Anterior cingulate cortex (tissue), 58 donors: ENCODE measurements at regions not wholly inside any gene's neighbourhood (a gene's known extent, or its start where the extent isn't known, plus 50 kb on each side); places are given as distances from the start of the nearest gene placed in this dataset.

Source experiments
- DNase-seq, 58 donors: peaks; one replicate each; lab custom pipeline; 2025; lab: John Stamatoyannopoulos, UW

DNA sequence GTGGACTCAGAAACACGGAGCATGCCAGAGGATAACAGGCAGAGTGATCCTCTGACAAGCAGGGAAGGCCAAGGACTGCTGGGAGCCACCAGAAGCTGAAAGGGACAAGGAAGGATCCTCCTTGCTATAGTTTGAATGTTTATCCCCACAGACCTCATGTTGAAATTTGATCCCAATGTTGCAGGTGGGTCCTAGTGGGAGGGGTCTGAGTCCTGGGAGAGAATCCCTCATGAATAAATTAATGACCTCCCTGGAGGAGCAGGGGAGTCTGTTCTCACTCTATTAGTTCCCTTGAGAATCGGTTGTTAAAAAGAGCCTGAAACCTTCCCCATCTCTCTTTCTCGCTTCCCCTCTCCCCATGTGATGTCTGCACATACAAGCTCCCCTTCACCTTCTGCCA is 124.4 kb downstream of the FBXO15 start:
- DNase-seq = no peak

DNA sequence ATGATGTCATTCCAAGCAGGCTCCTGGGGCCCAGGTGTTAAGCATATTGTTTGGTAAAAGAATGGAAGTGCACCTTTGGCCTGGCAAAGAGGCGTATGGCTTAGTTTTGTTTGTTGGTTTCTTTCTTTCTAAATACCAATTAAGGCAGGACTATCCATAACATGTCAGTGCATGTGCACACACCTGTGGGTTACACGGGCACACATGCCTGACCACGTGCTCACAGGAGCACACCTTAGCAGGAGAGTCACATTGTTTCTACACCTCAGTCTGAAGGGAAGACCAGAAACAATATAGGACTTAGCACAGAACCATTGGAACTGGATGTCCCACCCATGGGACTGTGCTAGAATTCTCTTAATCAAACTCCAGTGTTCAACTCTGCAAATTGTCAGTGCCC is 127.8 kb downstream of the FBXO15 start:
- no peak for DNase-seq

DNA sequence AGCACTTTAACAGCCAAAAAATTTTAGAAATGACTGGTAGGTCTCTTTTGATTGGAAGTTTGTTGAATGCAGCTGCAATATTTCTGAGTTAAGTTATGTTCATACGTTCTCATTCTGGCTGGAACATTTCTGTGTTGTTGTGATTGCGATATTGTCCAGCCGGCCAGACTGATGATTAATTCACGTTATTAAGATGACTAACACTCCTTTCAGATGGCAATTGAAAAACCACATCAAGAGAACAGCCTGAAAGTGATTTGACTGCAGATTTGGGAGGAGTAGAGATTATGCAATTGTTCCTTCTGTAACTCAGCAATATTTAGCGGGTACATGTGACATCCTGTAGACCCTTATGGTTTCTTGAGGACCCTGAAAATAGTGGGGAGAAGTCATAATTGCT is 133.7 kb downstream of the FBXO15 start:
- DNase-seq = no peak

DNA sequence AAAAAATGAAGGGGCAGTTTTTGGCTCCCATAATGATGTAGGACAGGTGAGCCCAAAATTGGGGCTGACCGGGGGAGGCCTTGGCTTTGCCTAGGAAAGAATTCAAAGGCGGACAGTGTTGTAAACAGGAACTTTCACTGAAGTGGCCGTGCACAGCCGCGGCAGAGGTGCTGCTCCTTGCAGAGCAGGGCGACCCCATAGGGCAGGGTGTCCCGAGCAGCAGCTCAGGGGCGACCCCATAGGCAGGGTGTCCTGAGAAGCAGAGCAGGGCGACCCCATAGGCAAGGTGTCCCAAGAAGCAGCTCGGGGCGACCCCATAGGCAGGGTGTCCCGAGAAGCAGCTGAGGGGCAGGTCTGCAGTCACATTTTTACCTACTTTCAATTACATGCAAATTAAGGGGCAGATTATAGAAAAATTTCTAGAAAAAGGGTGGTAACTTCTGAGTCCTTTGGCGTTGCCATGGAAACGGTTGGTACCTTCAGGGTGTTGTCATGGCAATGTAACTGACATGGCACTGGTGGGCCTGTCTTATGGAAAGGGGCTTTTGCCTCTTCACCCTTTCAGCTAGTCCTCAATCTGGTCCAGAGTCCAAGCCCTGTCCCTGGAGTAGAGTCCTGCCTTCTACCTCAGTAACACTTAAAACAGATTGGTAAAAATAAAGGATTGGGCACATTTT is 134.5 kb downstream of the FBXO15 start:
- DNase-seq = peak in 4 of 58 donors; percentile 4 to 22 (median 12)

DNA sequence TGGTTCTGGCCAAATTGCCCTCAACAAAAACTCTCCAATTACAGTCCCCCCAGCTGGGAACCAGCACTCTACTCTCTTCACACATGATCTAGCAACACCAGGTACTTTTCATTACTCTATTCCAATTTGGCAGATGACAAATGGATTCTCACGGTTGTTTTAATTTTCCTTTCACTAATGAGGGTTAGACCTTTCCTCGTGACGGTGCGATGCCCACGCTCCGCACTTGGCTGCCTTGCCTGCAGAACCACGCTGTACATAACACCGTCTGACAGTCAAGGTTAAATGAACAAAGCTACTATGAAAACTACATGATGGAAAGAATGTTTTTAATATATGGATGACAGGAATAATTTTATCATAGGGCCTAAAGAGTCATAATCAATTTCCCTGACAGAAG is 141.5 kb downstream of the FBXO15 start:
- DNase-seq = no peak

DNA sequence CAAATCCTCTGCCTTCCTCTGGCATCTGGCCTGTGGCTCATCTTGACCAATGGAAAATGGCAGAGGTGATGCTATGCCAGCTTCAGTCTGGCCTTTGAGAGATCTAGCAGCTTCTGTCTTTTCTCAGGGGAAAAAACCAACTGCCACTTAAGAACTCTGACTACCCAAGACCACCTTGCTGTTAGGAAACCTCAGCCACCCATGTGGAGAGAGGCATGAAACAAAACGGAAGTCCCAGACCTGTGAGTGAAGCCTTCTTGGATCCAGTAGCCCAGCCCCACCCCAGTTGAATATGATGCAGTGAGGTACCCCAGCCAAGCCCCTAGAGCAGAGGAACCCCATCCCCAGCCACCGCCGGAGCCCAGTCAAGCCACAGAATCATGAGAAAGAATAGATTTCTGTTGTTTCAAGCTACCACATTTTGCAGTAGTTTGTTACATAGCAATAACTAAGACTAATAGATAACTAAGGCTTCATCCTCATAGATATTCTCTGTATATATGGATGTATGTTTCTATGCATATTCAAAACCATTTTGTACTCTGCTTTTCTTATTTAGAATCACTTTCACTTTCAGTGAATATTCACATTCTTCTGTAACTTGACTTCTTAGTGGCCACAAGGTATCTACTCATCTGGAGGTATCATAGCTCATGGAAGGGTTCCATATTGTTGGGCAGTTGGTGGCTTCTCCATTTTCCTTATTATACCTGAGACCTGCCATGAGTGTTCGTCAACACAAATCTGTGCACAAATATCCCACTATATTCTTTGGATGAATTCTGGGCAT is 142.1 kb downstream of the FBXO15 start:
- no peak for DNase-seq

DNA sequence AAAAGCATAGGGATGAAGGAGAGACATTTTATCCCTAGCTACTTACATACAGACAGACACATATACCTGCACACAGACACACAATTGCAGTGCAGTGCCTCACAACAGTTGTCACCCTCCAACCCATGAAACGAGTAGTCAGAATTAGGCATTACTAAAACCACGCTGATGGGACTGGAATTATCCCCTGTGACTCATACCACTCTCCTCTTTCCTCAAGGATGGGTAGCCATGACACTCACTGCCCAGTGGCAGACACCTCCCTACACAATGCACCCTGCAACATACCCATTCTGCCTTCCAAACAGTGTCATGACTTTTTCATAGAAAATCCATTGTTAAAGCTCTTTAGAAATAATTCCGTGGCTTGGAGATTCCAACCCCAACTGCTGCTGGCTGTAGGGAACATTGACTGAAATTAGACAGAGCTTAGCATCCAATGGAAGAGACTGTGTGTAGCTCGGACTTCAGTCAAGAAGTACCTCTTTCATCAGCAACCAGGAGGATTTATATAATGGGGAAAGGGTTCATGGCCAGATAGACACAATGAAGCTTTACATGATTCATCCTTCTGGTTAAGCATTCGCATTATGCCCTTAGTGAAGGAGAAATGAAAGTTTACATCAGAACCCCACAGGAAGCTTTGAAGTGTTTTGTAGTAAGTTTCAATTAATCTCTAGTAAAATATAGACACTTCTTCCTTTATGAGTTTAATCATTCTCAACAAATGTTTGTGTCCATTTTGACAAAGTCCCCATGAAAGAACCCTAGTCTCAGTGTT is 155.2 kb downstream of the FBXO15 start:
- DNase-seq = no peak

DNA sequence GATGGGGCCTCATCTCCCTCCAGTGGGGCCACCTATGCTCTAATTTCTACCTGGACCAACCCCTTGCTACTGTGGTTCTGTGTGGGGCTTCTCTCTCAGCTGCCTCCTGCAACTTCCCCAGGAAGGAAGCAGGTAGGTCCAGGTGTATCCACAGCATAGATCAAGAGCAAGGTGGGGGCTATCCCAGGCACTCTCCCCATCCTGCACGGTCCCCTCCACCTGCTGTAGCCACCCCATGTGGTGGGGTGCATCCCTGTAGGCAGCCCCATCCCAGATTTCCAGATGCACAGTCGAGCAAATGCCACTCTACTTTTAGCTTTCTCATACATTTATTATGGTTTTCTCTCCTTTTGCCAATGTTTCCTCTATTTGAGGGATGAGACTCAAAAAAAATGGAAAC is 156.1 kb downstream of the FBXO15 start:
- no peak for DNase-seq

DNA sequence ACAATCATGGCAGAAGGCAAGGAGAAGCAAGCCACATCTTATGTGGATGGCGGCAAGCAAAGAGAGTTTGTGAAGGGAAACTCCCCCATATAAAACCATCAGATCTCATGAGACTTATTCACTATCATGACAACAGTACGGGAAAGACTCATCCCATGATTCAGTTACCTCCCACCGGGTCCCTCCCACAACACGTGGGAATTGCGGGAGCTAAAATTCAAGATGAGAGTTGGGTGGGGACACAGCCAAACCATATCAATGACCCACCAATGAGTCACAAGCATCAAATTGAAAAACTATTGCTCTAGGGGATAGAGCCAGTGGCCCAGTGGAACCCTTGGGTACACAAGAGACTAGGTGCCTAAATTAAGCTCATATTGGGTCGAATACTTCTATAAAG is 157.4 kb downstream of the FBXO15 start:
- no peak for DNase-seq

DNA sequence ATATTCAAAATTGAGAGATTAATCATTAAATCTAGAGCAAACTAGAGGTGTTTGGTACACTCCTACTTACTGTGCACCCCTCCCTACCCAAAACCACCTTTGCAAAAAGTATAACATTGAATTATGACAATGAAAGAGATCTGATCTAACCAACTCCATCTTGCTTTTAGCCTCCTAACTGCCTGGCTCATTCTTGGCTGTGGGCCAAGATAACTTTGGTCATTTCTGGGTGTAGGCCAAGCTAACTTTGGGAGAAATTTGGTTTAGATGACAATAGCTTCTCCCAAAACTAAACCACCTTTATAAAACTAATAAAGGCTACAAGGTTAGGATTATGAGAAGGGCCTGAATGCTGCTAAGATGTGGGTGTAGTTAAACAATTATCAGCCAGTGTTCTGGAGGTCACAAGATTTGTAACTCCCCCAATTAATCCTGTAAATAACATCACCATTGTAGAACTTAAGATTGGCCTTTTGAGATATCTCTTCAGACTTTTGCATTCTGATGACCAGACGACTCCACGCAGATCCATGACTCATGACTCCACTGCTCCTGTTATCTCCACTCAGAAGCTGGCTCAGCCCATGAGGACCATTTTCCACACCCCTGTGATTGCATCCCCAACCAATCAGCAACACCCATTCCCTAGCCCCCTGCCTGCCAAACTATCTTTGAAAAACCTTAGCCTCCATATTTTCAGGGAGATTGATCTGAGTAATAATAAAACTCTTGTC is 160.2 kb downstream of the FBXO15 start:
- DNase-seq = no peak

DNA sequence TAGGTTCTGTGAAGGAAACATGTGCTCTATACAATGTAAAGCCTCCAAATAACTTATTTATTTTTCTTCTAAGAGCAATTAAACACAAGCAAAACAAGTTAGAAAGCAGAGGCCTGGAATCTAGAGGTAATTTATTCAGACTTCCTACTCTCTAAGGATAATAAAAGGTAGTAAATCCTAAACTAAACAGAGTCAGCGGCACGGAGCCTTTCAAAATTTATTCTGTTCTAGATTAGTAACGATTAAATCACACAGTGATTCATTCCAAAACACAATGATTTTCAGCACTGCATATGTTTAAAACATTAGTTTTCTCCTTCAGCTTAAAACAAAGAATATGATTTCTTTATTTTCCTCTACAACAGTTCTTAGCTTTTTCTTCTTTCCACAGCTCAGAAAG is 160.9 kb downstream of the FBXO15 start:
- DNase-seq = no peak

DNA sequence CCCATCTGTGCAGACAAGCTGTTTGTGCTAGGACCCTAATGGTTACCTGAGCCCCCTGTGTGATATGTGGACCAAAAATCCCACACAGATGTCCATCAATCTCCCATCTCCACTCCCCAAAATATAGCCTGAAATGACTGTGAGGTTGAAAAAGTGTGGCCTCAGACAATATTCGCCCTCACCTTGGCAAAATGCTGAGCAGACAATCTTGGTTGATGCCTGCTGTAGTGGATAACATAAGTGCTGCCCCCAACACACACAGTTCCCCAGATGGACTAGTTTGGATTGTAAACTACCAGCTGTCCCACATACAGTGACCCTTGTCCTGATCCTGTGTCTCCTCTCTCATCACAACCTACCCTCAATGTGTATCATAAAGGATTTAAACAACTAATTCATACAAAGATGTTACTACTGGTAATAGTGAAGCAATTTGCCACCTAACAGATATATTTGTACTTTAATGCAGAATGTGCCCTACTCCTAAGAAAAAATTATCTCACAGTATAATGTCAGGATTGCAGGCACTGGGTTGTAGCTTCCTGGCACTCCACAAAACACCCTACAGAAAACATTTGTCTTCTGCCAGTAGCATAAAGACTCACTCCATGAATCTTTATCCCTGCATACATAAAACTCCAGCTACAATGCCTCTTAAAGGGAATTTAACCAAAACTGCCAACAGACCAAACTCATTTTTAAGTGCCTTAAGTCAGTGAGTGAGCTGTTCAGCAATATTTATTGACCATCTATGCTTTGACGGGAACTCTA is 161.6 kb downstream of the FBXO15 start:
- DNase-seq = no peak

DNA sequence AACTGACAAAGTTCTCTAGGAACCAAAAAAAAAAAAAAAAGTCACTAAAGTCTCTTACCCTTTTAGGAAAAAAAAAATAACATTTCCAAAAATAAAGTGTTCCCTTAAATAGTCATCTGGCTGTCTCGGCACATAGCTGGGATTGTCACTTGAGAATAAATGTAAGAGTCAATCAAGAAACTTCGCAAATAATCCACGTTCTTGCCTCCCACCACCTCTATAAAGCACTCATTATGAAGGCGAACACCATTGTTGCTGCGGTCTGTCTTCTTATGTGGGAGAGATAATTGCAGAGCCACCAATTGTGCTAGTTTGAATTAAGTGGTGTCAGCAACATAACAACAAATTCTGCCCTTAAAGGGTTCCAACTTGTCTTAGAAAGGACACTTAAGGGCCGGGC is 163.7 kb downstream of the FBXO15 start:
- no peak for DNase-seq

DNA sequence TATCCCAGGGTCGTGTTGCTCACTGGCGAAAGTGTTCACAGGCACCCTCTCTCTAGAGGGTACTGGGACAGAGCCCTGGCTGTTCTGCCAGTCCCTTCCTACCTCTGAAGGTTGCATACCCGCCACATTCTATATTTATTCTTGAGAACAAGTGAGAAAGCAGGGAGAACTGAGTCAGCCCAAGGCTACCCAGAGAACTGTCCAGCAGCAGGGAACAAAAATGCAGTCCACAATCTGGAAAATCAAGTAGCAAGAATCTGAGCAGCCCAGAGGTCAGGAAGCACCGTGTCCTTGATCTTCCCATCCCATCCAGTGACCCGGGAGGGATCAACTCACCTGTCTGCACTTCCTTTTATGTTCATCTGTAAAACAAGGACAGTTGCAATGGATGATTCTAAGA is 164.1 kb downstream of the FBXO15 start:
- no peak for DNase-seq

DNA sequence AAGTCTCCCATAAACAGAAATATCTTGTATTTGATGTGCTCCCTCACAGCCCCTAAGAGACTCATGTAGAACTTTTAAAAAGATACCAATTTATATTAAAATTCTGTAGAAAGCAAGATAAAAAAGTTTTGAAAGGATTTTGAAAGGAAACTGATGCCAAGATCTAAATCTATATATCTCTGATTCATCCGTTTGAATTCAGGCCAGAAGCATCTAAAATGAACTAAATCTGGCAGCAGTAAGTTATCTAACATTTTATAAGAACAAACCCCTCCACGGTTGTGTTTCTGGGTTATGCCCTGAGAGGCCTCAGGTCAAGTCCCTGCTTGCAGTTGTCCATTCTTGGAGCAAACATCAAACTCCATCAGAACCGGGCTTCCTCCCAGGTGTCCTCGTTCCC is 165.8 kb downstream of the FBXO15 start:
- no peak for DNase-seq

DNA sequence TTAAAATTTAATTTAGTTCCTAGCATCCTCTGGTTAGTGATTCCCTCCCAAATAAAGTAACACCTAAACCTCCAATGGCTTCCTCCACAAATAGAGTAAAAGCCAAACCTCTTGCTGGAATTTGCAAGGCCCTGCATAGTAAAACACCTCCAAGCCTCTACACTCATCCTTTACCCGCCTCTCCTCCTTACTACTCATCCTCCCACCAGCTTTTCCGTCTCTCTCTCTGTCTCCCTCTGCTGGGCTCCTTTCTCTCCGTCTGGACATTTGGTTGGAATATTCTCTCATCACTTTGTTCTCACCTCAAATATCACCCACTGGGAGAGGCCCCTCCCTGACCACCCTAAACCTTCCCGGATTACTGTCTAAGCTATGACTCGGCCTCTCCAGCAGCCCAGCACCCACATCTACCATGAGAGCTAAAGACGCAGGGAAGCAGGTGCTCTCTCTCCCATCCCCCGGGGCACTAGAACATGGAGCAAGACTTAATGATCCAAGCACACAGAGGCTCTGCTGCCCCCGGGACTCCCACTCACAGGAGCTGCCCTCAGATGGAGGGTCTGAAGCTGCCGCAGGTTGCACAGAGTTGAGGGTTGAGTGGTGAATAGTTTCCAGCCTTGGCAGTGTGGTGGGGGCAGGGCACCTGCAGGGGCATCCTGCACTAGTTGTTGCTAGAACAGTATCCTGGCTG is 167.2 kb downstream of the FBXO15 start:
- peak in 6 of 58 donors; percentile 3 to 31 (median 20) for DNase-seq

DNA sequence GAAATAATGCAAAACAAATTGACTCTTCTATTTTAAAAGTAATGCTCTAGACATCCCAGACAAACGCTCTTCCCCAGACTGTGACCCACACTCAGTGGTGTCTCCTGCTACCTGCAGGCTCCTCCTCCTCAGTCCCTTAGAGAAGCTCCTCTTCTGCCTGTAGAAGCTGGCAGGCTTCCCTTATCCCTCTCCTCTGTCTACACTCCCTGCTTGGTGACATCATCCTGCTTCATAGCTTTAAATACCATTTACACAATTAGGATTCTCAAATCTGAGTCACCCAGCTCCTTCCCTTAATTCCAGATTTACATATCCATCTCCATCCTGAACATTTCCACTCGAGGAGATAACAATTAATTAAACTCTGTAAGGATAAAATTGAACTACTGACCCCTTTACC is 167.9 kb downstream of the FBXO15 start:
- DNase-seq = peak in 5 of 58 donors; percentile 7 to 37 (median 18)

DNA sequence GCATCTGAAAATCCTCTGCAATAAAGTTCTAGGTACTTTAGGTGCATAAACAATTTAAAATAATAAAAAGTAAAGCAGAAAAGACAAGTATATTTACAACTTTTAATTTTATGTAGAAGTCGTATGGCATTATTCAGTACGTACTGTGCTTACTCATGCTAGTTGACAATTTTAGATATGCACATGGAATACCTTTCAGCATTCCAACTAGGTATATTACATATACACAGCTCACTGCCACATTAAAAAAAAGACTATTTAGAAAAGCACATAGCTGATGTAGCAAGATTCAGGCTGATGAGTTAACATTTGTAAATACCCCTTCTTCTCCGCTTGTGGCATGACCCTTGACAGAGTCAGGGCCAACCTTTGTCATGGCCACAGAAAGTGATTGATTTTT is 171.2 kb downstream of the FBXO15 start:
- DNase-seq = no peak

DNA sequence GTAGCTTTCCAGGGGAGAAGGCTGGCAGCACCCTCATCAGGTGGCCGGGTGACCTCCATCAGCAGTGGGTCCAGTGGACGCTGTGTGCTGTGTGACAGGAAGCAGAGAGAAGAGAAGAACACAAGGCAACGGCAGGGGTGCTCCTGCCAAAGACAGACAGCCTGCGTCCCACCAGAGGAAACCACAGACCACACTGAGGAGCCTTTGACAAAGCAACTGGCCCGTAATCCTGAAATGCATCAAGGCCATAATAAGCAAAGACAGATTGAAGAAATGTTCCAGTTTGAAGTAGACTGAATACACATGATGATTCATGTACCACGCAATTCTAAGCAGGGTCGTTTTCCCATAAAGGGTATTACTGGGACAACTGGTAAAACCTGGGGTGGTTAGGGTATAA is 172.4 kb downstream of the FBXO15 start:
- DNase-seq = no peak
